GM04504 (cell line): ENCODE measurements at regions not wholly inside any gene's neighbourhood (a gene's known extent, or its start where the extent isn't known, plus 50 kb on each side); places are given as distances from the start of the nearest gene placed in this dataset.
"Not testable (repeated sequence)": the region's sequence is repeated elsewhere in the genome, so short reads cannot be mapped to it uniquely, and the experiment has no call there.

Source experiments
- DNase-seq: peaks from one replicate; pipeline ENCODE4 v3.0.0-alpha.2; 2012; ENCODE audit warnings: low read depth

GRCh38 chr3:21989341-21990042 is 238.5 kb upstream of the ZNF385D start:
- no peak for DNase-seq

- DNase-seq: no peak
These were observed 240.1 kb upstream of the ZNF385D start for GRCh38 chr3:21991061-21991460.

GRCh38 chr3:21995079-21995607 is 244.1 kb upstream of the ZNF385D start:
- DNase-seq: no peak

GRCh38 chr3:22007368-22007767 is 256.4 kb upstream of the ZNF385D start:
- no peak for DNase-seq

GRCh38 chr3:22010997-22011396 is 260.0 kb upstream of the ZNF385D start:
- DNase-seq: no peak

- peak; percentile 9 for DNase-seq
These were observed 261.5 kb upstream of the ZNF385D start for GRCh38 chr3:22012471-22012870.

- DNase-seq: no peak
These were observed 262.6 kb upstream of the ZNF385D start for GRCh38 chr3:22013641-22014040.

- no peak for DNase-seq
These were observed 265.2 kb upstream of the ZNF385D start for GRCh38 chr3:22016197-22016596.

GRCh38 chr3:22024638-22025037 is 273.6 kb upstream of the ZNF385D start:
- not testable (repeated sequence) for DNase-seq

- no peak for DNase-seq
These were observed 278.5 kb upstream of the ZNF385D start for GRCh38 chr3:22029480-22029879.

GRCh38 chr3:22039161-22039560 is 288.2 kb upstream of the ZNF385D start:
- no peak for DNase-seq

- no peak for DNase-seq
These were observed 289.1 kb upstream of the ZNF385D start for GRCh38 chr3:22040150-22040549.

GRCh38 chr3:22045882-22046281 is 294.9 kb upstream of the ZNF385D start:
- DNase-seq: no peak

- DNase-seq: no peak
These were observed 312.5 kb upstream of the ZNF385D start for GRCh38 chr3:22063500-22063899.

GRCh38 chr3:22068619-22069018 is 317.6 kb upstream of the ZNF385D start:
- no peak for DNase-seq

- no peak for DNase-seq
These were observed 337.2 kb upstream of the ZNF385D start for GRCh38 chr3:22088204-22088603.

GRCh38 chr3:22089284-22089683 is 338.3 kb upstream of the ZNF385D start:
- DNase-seq: no peak

GRCh38 chr3:22091329-22091728 is 340.3 kb upstream of the ZNF385D start:
- no peak for DNase-seq

GRCh38 chr3:22098021-22098420 is 347.0 kb upstream of the ZNF385D start:
- no peak for DNase-seq

GRCh38 chr3:22101351-22101750 is 350.3 kb upstream of the ZNF385D start:
- DNase-seq: no peak

- no peak for DNase-seq
These were observed 350.8 kb upstream of the ZNF385D start for GRCh38 chr3:22101811-22102210.

- DNase-seq: no peak
These were observed 352.4 kb upstream of the ZNF385D start for GRCh38 chr3:22103423-22103822.

GRCh38 chr3:22106213-22106896 is 355.3 kb upstream of the ZNF385D start:
- DNase-seq: no peak

GRCh38 chr3:22111226-22111625 is 360.2 kb upstream of the ZNF385D start:
- no peak for DNase-seq
